KOPT-K1 (cell line): ENCODE measurements at regions not wholly inside any gene's neighbourhood (a gene's known extent, or its start where the extent isn't known, plus 50 kb on each side); places are given as distances from the start of the nearest gene placed in this dataset.

Experiments
- H3K27ac ChIP-seq: fragments of 200-600 bp; sonication (generic); 2 replicates; pipeline ENCODE4 v1.5.1; 2016; ENCODE audit warnings: antibody characterized with exemption, mild to moderate bottlenecking, low read depth, low read length; ENCODE audit not compliant: poor library complexity, severe bottlenecking
- H3K36me3 ChIP-seq: fragments of 200-600 bp; sonication (generic); 2 replicates; pipeline ENCODE4 v1.5.1; 2017; ENCODE audit warnings: antibody characterized with exemption, mild to moderate bottlenecking, low read length, moderate library complexity; ENCODE audit not compliant: insufficient read depth
- H3K9me3 ChIP-seq: fragments of 200-600 bp; sonication (generic); 2 replicates; pipeline ENCODE4 v1.5.1; 2017; ENCODE audit warnings: antibody characterized with exemption, low read length, mild to moderate bottlenecking; ENCODE audit not compliant: insufficient read depth, poor library complexity, severe bottlenecking

GRCh38 chr12:58225203-58225877 is 284.0 kb downstream of the ATP23 start:
- H3K27ac ChIP-seq: no peak overlapping the region
- H3K36me3 ChIP-seq: no peaks in the 10 kb centered on the region
- H3K9me3 ChIP-seq: no peaks in the 10 kb centered on the region

- Histone ChIP-seq H3K27ac (no peak overlapping the region), H3K9me3 (no peaks in the 10 kb centered on the region), H3K36me3 (no peaks in the 10 kb centered on the region)
These were observed 292.5 kb downstream of the ATP23 start for GRCh38 chr12:58233886-58234285.

- no peak overlapping the region for H3K27ac ChIP-seq
- no peaks in the 10 kb centered on the region for H3K36me3 ChIP-seq
- H3K9me3 ChIP-seq: no peaks in the 10 kb centered on the region
These were observed 297.0 kb downstream of the ATP23 start for GRCh38 chr12:58238411-58238810.

- H3K36me3 ChIP-seq: no peaks in the 10 kb centered on the region
- H3K27ac ChIP-seq: no peak overlapping the region
- no peaks in the 10 kb centered on the region for H3K9me3 ChIP-seq
These were observed 299.7 kb downstream of the ATP23 start for GRCh38 chr12:58241099-58241498.

- Histone ChIP-seq H3K36me3 (no peaks in the 10 kb centered on the region), H3K27ac (no peak overlapping the region)
These were observed 301.6 kb downstream of the ATP23 start for GRCh38 chr12:58242796-58243630.

GRCh38 chr12:58247633-58248032 is 306.3 kb downstream of the ATP23 start:
- Histone ChIP-seq H3K9me3 (no peaks in the 10 kb centered on the region), H3K36me3 (no peaks in the 10 kb centered on the region), H3K27ac (no peak overlapping the region)

More at GRCh38 chr12:58242796-58243630, 301.6 kb downstream of the ATP23 start:
- H3K9me3 ChIP-seq: no peaks in the 10 kb centered on the region

- Histone ChIP-seq H3K9me3 (no peaks in the 10 kb centered on the region), H3K36me3 (no peaks in the 10 kb centered on the region), H3K27ac (no peak overlapping the region)
These were observed 307.2 kb downstream of the ATP23 start for GRCh38 chr12:58248599-58248998.

GRCh38 chr12:58249610-58250009 is 308.2 kb downstream of the ATP23 start:
- Histone ChIP-seq H3K9me3 (no peaks in the 10 kb centered on the region), H3K36me3 (no peaks in the 10 kb centered on the region), H3K27ac (no peak overlapping the region)

- H3K9me3 ChIP-seq: no peaks in the 10 kb centered on the region
- no peaks in the 10 kb centered on the region for H3K36me3 ChIP-seq
- H3K27ac ChIP-seq: no peak overlapping the region
These were observed 308.7 kb downstream of the ATP23 start for GRCh38 chr12:58250077-58250476.

GRCh38 chr12:58252914-58253313 is 311.5 kb downstream of the ATP23 start:
- Histone ChIP-seq H3K27ac (no peak overlapping the region), H3K9me3 (no peaks in the 10 kb centered on the region), H3K36me3 (no peaks in the 10 kb centered on the region)

GRCh38 chr12:58253663-58254062 is 312.3 kb downstream of the ATP23 start:
- no peak overlapping the region for H3K27ac ChIP-seq
- H3K36me3 ChIP-seq: no peaks in the 10 kb centered on the region

GRCh38 chr12:58254463-58255100 is 313.2 kb downstream of the ATP23 start:
- no peaks in the 10 kb centered on the region for H3K9me3 ChIP-seq
- no peak overlapping the region for H3K27ac ChIP-seq
- no peaks in the 10 kb centered on the region for H3K36me3 ChIP-seq

More at GRCh38 chr12:58253663-58254062, 312.3 kb downstream of the ATP23 start:
- H3K9me3 ChIP-seq: no peaks in the 10 kb centered on the region

- H3K9me3 ChIP-seq: peaks cover 4% of the 10 kb centered on the region
- H3K36me3 ChIP-seq: no peaks in the 10 kb centered on the region
- no peak overlapping the region for H3K27ac ChIP-seq
These were observed 321.4 kb downstream of the ATP23 start for GRCh38 chr12:58262796-58263195.

- no peak overlapping the region for H3K27ac ChIP-seq
- H3K9me3 ChIP-seq: peaks cover 4% of the 10 kb centered on the region
- no peaks in the 10 kb centered on the region for H3K36me3 ChIP-seq
These were observed 322.4 kb downstream of the ATP23 start for GRCh38 chr12:58263816-58264215.

- no peak overlapping the region for H3K27ac ChIP-seq
- H3K9me3 ChIP-seq: peaks cover 4% of the 10 kb centered on the region
These were observed 326.7 kb downstream of the ATP23 start for GRCh38 chr12:58268069-58268468.

More at GRCh38 chr12:58268069-58268468, 326.7 kb downstream of the ATP23 start:
- H3K36me3 ChIP-seq: no peaks in the 10 kb centered on the region
